GM18868 (cell line): ENCODE measurements at regions not wholly inside any gene's neighbourhood (a gene's known extent, or its start where the extent isn't known, plus 50 kb on each side); places are given as distances from the start of the nearest gene placed in this dataset.

Experiments
- ATAC-seq: cut with Tn5 transposase; IDR thresholded peaks from one replicate; pipeline ENCODE4 v1.9.1; 2021; ENCODE audit warnings: mild to moderate bottlenecking, moderate library complexity; ENCODE audit not compliant: unreplicated experiment

- no peak for ATAC-seq
Measured at GRCh38 chr7:124692425-124692824, 73.2 kb downstream of the GPR37 start.

GRCh38 chr7:124690840-124691239, 74.8 kb downstream of the GPR37 start:
- ATAC-seq, result no peak

GRCh38 chr7:124689931-124690330, 75.7 kb downstream of the GPR37 start:
- ATAC-seq, result no peak

GRCh38 chr7:124689523-124689922, 76.1 kb downstream of the GPR37 start:
- ATAC-seq, result no peak

- no peak for ATAC-seq
Measured at GRCh38 chr7:124688991-124689390, 76.6 kb downstream of the GPR37 start.

- no peak for ATAC-seq
Measured at GRCh38 chr7:124686543-124687171, 78.9 kb downstream of the GPR37 start.

GRCh38 chr7:124681946-124682345, 83.6 kb downstream of the GPR37 start:
- ATAC-seq, result no peak

- no peak for ATAC-seq
Measured at GRCh38 chr7:124680304-124680703, 85.3 kb downstream of the GPR37 start.

- no peak for ATAC-seq
Measured at GRCh38 chr7:124679586-124680225, 85.9 kb downstream of the GPR37 start.

- ATAC-seq, result no peak
Measured at GRCh38 chr7:124679146-124679545, 86.4 kb downstream of the GPR37 start.

- ATAC-seq, result no peak
Measured at GRCh38 chr7:124674451-124674850, 91.1 kb downstream of the GPR37 start.

GRCh38 chr7:124672011-124672410, 93.6 kb downstream of the GPR37 start:
- no peak for ATAC-seq

- ATAC-seq, result peak; percentile 47
Measured at GRCh38 chr7:124667312-124668153, 98.1 kb downstream of the GPR37 start.

GRCh38 chr7:124662937-124663336, 102.7 kb downstream of the GPR37 start:
- ATAC-seq, result no peak

- no peak for ATAC-seq
Measured at GRCh38 chr7:124662372-124662771, 103.2 kb downstream of the GPR37 start.

GRCh38 chr7:124655990-124656389, 109.6 kb downstream of the GPR37 start:
- no peak for ATAC-seq

GRCh38 chr7:124652237-124652636, 113.4 kb downstream of the GPR37 start:
- no peak for ATAC-seq

- no peak for ATAC-seq
Measured at GRCh38 chr7:124651136-124651535, 114.5 kb downstream of the GPR37 start.

GRCh38 chr7:124649397-124650014, 116.1 kb downstream of the GPR37 start:
- peak; percentile 48 for ATAC-seq

GRCh38 chr7:124647630-124648306, 117.8 kb downstream of the GPR37 start:
- no peak for ATAC-seq

GRCh38 chr7:124645704-124646103, 119.9 kb downstream of the GPR37 start:
- ATAC-seq, result peak; percentile 32
